ENCODE measurements at regions not wholly inside any gene's neighbourhood (a gene's known extent, or its start where the extent isn't known, plus 50 kb on each side); places are given as distances from the start of the nearest gene placed in this dataset.

DNA sequence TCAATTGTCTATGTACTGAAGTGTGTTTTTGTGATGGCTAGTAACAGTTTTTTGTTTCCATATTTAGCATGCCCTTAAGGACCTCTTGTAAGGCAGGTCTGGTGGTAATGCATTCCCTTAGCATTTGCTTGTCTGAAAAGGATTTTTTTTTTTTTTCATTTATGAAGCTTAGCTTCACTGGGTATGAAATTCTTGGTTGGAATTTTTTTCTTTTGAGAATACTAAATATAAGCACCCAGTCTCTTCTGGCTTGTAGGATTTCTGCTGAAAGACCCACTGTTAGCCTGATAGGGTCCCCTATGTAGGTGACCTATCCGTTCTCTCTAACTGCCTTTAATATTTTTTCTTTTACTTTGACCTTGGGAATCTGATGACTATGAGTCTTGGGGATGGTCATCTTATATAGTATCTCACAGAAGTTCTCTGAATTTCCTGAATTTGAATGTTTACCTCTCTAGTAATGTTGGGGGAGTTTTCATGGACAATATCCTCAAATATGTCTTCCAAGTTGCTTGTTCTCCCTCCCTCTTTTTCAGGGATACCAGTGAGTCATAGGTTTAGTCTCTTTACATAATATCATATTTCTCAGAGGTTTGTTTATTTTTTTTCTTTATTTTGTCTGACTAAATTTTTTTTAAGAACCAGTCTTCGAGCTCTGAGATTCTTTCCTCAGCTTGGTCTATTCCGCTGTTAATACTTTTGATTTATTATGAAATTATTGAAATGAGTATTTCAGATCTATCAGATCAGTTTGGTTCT lies 157.1 kb upstream of the PGRMC2 start:
- TF ChIP-seq RB1 (IDR thresholded peaks at IDR 0.05; ENCODE audit: low read depth) (no peak), KDM5B (IDR thresholded peaks at IDR 0.05; ENCODE audit: insufficient replicate concordance, low read depth, low read length) (no peak), PTTG1 (tag; IDR thresholded peaks at IDR 0.05; ENCODE audit: low read depth) (no peak), EZH2 (IDR thresholded peaks at IDR 0.05; ENCODE audit: borderline replicate concordance, low read depth, low read length) (no peak), MYNN (IDR thresholded peaks at IDR 0.05) (no peak), MYNN (CRISPR knock-in tag; IDR thresholded peaks at IDR 0.05) (no peak), HNRNPK (IDR thresholded peaks at IDR 0.05; ENCODE audit: low read depth, low read length, poor library complexity, severe bottlenecking) (no peak), KLF6 (CRISPR knock-in tag; IDR thresholded peaks at IDR 0.05; ENCODE audit: borderline replicate concordance) (no peak), CTCF (IDR thresholded peaks at IDR 0.05 in 2 of 3, conservative IDR thresholded peaks at IDR 0.05 in 1 of 3; ENCODE audit: insufficient read depth in 2 of 3, low read depth in 1 of 3, low read length in 3 of 3) (no peak)
